GM12891 (cell line): ENCODE measurements at regions not wholly inside any gene's neighbourhood (a gene's known extent, or its start where the extent isn't known, plus 50 kb on each side); places are given as distances from the start of the nearest gene placed in this dataset.

Source experiments
- PAX5 ChIP-seq: IDR thresholded peaks from 2 replicates; pipeline ENCODE4 v1.6.1; 2011; ENCODE audit warnings: low read length, moderate library complexity, mild to moderate bottlenecking; ENCODE audit not compliant: insufficient read depth, severe bottlenecking
- POLR2A ChIP-seq: IDR thresholded peaks from 2 replicates; pipeline ENCODE4 v1.6.1; 2011; ENCODE audit warnings: low read depth, low read length, control low read depth
- POLR2AphosphoS5 ChIP-seq: IDR thresholded peaks from 2 replicates; pipeline ENCODE4 v1.6.1; 2011; ENCODE audit warnings: low read depth, low read length, control low read depth
- POU2F2 ChIP-seq: IDR thresholded peaks from 2 replicates; pipeline ENCODE4 v1.6.1; 2011; ENCODE audit warnings: low read depth, mild to moderate bottlenecking, control low read depth, low read length, moderate library complexity
- SPI1 ChIP-seq: IDR thresholded peaks from 2 replicates; pipeline ENCODE4 v1.6.1; 2011; ENCODE audit warnings: low read depth, low read length, control low read depth
- TAF1 ChIP-seq: IDR thresholded peaks from 2 replicates; pipeline ENCODE4 v1.6.1; 2011; ENCODE audit warnings: low read depth, low read length, control low read depth

DNA sequence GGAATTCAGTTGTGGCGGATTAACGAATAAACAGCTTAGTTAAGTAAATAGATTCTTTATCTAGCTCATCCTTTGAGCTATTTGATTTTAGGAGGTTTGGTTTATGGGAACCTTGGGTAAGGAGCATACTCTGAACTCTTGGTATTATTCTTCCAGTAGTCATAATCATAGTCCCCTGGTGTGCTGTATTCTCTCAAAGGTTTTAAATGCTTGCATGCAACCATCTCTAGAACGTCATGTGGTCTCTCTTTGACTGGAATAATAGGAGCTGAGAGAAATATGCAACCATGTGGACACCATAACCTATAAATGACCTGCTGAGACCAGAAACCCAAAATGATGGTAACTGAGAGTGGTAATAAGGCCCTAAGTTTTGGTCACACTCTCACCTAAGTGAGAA is 951.6 kb upstream of the MIR17HG start:
- TF ChIP-seq POLR2AphosphoS5 (no peak), POLR2A (no peak), TAF1 (no peak), SPI1 (no peak), PAX5 (no peak), POU2F2 (no peak)
